Activated effector memory CD4-positive, alpha-beta T cell treated with anti-CD3 and anti-CD28 coated beads, Interleukin-2, amount 50 U/mL, for 16 hours (primary cell): ENCODE measurements at regions not wholly inside any gene's neighbourhood (a gene's known extent, or its start where the extent isn't known, plus 50 kb on each side); places are given as distances from the start of the nearest gene placed in this dataset.
A peak's percentile ranks its signal among the peaks of the same experiment; 100 is the strongest.
"Not testable (repeated sequence)": the region's sequence is repeated elsewhere in the genome, so short reads cannot be mapped to it uniquely, and the experiment has no call there.

Experiments
- DNase-seq: peaks from one replicate; pipeline ENCODE4 v3.0.0-alpha.2; 2020

DNA sequence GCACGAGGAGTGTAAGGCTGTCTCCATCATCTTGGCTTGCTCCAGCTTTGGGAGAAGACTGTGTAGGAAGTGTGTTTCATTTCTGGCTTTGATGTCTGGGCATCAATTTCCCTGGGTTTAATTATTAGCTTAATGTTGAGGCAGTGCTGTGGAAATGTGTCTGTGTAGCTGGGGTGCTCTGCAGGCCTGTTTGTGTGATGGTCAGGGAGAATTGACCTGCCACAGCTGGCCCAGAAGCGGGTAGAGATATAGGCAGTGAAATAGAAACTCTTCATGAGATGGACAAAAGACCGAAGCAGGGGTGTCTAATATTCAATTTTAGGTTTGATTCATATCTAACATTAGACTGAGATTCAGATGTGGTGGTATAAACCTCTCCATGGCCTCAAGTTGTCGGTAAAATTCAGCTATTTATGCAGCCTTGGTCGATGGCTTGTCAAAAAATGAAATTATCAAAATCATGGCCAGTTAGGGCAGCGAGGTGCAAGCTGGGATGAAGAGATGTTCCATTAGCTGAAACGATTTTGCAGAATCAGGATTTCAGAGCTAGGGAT, 95.3 kb upstream of the SNX9 start:
- no peak for DNase-seq

DNA sequence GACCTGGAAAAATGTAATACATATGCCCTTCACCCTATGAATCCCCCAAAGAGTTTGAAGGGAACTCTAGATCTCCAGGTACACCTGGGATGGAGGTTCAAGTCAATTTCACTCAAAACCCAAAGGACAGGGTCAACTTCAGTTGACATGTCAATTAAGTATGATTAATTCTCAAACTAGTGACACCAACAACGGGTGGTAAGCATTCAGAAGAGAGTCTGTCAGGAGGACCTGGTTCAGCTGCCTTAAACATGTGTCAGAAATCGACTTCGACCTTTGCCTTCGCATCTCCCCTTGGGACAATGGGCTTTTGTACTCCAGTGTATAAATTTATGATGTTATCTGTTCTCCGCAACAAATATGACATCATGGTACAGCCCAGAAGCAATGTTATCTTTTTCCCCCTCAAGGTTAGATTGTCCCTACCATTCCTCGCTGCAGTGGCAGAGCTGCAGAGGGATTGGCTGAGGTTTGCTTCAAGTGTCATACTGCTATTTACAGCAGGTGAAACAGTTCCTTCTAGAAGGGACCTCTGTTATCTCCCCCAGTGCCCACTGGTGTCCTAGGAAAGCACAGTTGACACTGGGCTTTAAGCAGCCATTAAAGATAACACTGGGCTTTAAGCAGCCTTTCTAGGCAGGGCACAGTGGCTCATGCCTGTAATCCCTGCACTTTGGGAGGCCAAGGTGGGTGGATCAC, 94.7 kb upstream of the SNX9 start:
- DNase-seq: no peak

DNA sequence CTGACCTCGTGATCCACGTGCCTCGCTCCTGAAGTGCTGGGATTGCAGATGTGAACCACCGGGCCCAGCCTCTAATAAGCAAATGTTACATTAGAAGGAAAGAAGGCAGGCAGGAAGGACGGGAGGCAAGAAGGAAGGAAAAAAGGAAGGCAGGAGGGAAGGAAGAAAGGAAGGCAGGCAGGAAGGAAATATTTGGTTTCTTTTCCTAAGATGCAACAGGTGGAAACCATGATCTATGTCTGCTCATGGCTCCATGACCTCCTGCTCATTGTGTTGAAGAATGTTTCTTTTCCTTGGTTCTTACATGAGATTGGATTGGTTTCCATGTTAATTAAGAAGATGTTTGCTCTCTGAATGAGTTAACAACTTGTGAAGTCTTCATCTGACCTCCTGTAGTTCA, 91.8 kb upstream of the SNX9 start:
- no peak for DNase-seq

DNA sequence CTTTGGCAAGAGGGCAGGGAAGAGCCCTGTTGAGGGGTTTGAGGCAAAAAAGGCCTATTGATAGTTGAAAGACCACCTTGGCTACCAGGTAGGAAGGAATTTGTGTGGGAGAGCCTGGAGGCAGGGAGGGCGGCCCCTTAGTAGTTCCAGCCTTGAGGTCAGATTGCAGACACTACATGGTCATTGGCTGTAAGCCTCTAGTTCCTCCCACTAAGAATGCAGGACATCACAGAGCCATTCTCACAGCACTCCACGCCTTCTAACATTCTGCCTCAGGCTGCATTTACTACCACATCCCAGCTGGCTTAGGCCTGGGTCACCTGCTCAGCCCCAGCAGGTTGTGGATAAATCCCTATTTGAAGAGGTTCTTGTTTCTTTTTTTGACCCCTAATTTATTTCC, 91.0 kb upstream of the SNX9 start:
- DNase-seq: no peak

DNA sequence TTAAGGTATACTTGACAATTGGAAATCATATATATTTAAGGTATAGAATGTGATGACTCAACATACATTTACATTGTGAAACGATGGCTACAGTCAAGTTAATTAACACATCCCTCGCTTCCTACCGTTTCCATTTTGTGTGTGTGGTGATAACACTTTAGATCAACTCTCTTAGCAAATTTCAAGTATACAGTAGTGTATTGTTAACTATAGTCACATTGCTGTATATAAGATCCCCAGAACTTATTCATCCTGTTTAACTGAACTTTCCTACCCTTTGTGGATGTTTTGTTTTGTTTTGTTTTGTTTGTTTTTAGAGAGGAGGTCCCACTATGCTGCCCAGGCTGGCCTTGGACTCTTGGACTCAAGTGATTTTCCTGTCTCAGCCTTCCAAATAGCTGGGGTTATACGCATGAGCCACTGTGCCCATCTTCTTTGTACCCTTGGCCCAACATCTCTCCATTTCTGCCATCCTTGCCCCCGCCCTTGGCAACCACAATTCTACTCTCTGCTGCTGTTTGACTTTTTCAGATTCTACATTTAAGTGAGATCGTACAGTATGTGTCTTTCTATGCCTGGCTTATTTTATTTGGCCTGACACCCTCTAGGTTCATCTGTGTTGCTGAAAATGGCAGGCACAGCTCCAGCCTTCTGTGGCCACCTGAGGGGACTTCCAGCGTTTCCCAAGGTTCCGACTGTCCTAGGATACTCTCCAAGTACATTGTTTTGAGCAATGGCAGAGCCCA, 90.5 kb upstream of the SNX9 start:
- no peak for DNase-seq

DNA sequence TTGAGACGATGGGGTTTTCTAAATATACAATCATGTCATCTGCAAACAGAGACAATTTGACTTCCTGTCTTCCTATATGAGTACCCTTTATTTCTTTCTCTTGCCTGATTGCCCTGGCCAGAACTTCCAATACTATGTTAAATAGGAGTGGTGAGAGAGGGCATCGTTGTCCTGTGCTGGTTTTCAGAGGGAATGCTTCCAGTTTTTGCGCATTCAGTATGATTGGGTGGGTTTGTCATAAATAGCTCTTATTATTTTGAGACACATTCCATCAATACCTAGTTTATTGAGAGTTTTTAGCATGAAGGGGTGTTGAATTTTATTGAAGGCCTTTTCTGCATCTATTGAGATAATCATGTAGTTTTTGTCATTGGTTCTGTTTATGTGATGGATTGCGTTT, 86.5 kb upstream of the SNX9 start:
- not testable (repeated sequence) for DNase-seq

DNA sequence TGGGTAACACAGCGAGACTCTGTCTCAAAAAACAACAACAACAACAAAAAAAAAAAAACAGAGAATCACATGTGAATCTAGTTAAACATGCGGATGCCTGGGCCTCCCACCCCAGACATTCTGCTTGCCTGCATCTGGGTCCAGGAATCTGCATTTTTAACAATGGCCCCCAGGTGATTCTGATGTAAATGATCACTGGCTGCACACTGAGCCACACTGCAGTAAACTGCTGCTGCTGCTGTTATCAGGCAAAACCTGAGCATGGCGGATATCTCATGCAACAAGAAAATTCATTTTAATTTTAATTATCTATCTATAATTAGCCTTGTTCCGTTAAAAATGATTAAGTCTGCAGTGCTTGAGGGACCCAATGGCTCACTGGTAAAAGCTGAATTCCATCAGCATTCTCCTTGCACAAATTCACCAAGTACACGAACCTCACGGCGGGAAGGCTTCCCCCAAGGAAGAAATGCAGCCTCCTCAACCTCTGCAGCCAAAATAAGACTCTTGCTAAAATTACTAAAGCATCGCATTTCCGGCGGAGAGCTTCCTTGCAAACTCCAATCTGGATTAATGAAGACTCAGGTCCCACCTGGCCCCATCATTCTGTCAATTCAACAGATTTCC, 81.6 kb upstream of the SNX9 start:
- no peak for DNase-seq

DNA sequence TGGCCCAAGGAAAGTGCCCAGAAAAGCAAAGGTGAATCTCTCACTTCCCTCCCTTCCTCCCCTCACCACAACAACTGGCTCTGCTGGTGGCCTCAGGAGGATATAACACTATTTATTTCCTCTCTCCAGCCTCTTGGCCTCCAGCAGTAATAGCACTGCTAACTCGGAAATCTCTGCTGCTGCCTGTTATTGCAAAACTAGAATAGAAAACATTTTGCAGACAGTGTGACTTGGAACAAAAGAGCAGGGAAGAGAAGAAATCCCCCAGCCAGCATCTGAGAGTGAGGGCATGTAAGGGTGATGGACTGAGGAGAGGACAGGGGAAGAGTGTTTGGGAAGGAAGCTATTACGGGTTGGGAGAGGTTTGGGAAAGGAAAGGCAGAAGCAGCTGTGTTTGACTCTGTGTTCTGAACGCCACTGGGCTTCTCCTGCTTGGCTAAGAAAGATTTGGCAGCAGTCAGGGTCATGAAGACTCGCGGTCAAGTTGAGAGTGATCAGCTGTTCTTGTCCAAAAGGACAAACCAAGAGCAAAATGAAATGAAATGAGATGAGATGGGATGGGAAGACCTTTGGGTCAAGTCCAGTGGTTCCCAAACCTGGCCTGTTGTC, 81.0 kb upstream of the SNX9 start:
- DNase-seq: no peak

DNA sequence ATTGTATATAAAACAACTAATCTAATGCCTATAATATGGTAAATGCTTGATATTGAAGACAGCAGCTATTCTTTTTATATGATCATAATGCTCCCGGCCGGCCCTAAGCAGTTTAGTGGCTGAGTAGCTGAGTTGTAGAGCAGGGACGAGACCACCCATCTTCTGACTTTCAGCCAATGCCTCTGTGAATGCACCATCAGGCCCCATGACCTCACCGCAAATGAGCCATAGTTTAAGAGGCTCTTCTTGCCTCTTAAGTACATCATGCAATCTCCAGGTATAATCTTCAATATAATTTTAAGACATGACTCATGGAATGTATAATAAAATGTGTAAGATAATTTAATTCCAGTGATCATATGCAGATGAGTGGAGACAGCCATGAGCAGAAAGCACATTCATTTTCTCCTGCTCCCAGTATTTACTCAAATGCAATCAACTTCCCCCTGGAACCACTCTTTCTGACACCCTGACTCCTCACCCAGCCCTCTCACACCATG, 78.9 kb upstream of the SNX9 start:
- DNase-seq: no peak

DNA sequence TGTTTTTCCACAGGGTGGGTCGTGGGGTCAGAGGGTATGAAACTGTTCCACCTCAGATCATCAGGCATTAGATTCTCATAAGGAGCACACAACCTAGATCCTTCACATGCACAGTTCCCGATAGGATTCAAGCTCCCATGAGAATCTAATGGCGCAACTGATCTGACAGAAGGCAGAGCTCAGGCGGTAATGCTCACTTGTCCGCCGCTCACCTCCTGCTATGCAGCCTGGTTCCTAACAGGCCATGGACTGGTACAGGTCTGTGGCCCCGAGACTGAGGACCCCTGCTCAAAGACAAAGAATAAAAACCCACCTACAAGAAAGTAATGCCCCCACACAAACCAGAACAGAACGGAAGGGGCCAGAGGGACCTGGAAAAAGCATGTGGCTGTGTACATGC, 76.1 kb upstream of the SNX9 start:
- DNase-seq: no peak

DNA sequence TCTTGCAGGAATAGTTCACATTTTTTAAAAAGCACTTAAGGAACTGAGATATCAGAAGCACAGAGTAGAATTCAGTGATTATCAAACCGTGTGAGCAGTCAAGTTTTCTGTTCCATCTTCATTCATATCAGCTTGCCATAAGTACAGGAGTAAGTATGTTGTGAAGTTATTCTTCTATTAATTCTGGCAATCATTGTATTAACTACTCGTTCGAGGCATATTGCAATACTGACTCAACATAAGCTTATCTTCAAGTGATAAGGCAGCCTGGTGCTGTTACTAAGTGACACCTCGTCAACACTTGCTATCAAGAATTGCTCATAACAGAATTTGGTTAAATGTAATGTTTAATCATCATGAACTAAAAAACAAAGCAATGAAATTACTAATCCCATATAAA, 75.7 kb upstream of the SNX9 start:
- no peak for DNase-seq

DNA sequence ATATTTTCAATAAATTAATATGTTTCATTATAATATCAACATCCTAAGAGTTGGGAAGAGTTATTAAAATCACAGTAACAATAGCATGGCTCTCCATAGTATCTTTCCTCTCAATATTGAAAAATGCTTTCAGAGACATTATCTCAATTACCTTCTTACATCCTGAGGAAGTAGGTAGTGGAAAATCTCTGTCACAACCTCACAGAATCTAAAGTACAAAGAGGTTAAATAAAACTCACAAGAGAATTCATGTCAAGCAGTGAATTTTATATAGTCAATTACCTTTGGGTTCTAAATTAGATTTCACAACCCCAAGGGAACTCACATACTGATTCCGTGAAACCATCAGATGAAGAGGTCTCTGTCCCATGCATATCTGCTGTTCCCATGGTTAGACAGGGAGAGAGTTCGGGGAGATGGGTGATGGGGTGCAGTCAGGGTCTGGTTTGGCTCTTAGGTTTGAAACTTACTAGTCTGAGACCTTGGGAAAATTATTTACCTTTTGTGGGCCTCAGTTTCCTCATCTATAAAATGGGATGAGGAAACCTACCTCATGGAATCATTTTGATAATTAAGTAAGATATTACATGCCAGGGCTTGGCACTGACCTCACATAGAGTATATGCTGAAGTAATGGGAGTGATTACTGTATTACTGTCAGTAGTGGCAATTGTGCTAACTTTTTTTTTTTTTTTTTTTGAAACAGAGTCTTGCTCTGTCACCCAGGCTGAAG, 74.0 kb upstream of the SNX9 start:
- DNase-seq: no peak

DNA sequence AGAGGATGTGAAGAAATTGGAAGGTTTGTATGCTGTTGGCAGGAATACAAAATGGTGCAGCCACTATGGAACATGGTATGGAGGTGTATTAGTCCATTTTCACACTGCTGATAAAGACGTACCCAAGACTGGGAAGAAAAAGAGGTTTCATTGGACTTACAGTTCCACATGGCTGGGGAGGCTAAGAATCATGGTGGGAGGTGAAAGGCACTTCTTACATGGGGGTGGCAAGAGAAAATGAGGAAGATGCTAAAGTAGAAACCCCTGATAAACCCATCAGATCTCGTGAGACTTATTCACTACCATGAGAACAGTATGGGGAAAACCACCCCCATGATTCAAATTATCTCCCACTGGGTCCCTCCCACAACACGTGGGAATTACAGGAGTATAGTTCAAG, 72.1 kb upstream of the SNX9 start:
- not testable (repeated sequence) for DNase-seq

DNA sequence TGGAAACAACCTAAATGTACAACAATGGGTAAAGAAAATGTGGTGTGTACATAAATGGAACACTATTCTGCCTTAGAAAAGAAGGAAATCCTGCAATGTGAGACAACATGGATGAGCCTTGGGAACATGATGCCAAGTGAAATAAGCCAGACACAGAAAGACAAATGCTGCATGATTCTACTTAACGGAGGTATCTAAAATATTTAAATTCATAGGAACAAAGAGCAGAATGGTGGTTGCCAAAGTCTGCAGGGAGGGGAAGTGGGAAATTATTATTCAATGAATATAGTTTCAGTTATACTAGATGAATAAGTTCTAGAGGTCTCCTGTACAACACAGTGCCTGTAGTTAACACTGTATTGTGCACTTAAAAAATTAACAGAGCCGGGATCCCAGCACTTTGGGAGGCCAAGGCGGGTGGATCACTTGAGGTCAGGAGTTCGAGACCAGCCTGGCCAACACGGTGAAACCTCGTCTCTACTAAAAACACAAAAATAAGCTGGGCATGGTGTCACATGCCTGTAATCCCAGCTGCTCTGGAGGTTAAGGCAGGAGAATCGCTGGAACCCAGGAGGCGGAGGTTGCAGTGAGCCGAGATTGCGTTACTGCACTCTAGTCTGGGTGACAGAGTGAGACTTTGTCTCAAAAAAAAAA, 71.4 kb upstream of the SNX9 start:
- no peak for DNase-seq

DNA sequence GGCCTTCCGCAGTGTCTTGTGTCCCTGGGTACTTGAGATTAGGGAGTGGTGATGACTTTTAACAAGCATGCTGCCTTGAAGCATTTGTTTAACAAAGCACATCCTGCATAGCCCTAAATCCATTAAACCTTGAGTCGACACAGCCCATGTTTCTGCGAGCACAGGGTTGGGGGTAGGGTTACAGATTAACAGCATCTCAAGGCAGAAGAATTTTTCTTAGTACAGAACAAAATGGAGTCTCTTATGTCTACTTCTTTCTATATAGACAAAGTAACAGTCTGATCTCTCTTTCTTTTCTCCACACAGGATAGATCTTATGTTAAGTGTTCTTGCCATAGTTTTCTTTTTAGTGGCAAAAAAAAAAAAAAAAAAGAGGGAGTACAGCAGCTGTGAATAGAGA, 70.2 kb upstream of the SNX9 start:
- DNase-seq: not testable (repeated sequence)

DNA sequence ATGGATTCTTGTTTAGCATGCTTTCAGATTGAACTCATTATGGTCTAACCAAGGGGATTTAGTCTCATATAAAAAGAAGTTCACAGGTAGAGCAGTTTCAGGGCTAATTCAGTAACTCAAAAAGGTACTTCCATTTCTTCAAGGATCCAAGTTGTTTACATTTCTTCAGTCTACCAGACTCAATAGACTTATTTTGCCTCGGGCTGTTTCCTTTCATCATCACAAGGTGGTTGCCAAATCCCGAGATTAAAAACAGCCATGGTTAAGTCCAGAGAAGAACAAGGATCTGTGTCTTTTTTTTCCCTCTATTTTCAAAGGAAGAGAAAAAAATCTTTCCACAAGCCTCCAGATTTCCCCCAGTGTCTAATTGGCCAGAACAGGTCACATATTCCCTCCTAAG, 69.8 kb upstream of the SNX9 start:
- DNase-seq: no peak

DNA sequence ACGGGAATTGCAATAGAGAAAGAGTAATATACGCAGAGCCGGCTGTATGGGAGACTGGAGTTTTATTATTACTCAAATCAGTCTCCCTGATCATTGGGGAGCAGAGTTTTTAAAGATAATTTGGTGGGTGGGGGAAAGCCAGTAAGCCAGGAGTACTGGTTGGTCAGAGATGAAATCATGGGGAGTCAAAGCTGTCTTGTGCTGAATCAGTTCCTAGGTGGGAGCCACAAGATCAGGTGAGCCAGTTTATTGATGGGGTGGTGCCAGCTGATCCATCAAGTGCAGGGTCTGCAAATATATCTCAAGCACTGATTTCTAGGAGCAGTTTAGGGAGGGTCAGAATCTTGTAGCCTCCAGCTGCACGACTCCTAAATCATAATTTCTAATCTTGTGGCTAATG, 69.2 kb upstream of the SNX9 start:
- DNase-seq: not testable (repeated sequence)

DNA sequence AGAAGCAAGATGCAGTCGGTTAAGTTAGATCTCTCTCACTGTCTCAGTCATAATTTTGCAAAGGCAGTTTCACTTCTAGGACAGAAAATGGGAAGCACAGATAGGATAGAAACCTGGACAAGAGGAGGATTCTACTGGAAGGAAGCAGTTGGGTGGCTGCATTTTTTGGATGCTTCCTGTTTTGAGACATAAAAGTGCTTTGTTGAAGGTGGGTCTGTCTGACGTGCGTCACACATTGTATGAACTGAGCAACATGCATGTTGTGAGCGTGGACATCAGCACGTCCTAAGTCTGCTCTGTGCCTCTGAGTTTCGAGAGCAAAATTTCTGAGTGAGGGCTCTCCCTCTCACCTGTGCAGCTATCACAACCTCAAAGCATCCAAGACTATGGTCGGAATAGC, 68.7 kb upstream of the SNX9 start:
- no peak for DNase-seq

DNA sequence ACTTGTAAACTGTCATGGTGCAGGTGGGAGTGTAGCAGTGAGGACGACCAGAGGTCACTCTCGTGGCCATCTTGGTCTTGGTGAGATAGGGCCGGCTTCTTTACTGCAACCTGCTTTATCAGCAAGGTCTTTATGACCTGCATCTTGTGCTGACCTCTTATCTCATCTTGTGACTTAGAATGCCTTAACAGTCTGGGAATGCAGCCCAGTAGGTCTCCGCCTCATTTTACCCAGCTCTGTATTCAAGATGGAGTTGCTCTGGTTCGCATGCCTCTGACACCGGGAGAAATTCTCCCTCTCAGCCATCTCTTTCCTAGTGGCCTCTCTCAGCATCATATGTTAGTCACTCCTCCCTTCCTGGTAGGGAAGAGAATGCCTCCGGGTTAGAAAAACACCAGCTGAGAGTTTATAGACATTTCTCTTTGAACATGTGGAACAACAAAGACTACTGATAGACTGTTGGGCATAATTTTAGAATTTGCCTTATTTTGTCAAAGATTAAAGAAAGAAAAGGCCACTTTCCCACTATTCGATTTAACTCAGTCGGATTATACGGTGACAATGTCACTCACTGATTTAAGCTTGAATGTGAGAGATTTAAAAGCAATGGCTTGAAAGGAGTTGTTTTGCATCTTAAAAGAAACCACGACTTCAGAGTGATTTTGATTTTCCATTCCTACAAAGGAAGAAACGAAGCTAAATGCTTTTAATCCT, 67.9 kb upstream of the SNX9 start:
- no peak for DNase-seq

DNA sequence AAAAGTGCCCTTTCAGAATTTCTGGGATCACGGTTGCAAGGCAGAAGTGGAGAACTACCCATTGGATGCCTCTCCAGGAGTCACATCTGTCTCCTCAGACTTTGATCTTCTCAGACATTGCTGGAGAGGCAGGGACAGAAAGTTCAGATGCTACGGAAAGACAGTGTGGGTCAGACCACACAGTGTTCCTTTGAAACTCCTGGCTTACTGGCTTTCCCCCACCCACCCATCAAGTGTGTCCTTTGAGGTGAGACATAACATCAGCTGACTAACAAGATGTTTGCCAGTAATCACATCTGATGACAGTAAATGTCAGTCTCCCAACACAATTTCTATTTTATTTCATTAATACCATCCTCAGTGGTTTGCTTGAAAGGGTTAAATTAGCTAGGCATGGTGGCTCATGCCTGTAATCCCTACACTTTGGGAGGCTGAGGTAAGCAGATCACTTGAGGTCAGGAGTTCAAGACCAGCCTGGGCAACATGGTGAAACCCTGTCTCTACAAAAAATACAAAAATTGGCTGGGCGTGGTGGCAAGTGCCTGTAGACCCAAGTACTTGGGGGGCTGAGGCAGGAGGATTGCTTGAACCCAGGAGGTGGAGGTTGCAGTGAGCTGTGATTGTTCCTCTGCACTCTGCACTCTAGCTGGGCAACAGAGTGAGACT, 67.2 kb upstream of the SNX9 start:
- DNase-seq: peak; percentile 86
